Neural cell (in vitro differentiated cells): ENCODE measurements at regions not wholly inside any gene's neighbourhood (a gene's known extent, or its start where the extent isn't known, plus 50 kb on each side); places are given as distances from the start of the nearest gene placed in this dataset.

Source experiments
- H2AFZ ChIP-seq: fragments of 200-600, 300-800 bp; sonication (generic), shearing (Covaris generic); 2 replicates; pipeline ENCODE4 v1.6.0; 2014; ENCODE audit warnings: low read depth, mild to moderate bottlenecking, antibody characterized with exemption, low read length, moderate library complexity
- H3F3A ChIP-seq: fragments of 200-600 bp; shearing (Covaris generic); 2 replicates; pipeline ENCODE4 v1.6.1; 2016; ENCODE audit warnings: mild to moderate bottlenecking, moderate library complexity, mixed read lengths, antibody characterized with exemption, low read length; ENCODE audit not compliant: insufficient read depth, poor library complexity, severe bottlenecking
- H3K27ac ChIP-seq: fragments of 200-600, 300-800 bp; sonication (generic), shearing (Covaris generic); 2 replicates; pipeline ENCODE4 v1.5.1; 2014; ENCODE audit warnings: mild to moderate bottlenecking, low read length, moderate library complexity
- H3K27me3 ChIP-seq: fragments of 300-800, 200-600 bp; sonication (generic), shearing (Covaris generic); 2 replicates; pipeline ENCODE4 v1.6.0; 2014; ENCODE audit warnings: mild to moderate bottlenecking, low read depth, low read length, moderate library complexity; ENCODE audit not compliant: insufficient read depth
- H3K36me3 ChIP-seq: fragments of 300-800, 200-600 bp; sonication (generic), shearing (Covaris generic); 2 replicates; pipeline ENCODE4 v1.5.1; 2014; ENCODE audit warnings: mild to moderate bottlenecking, antibody characterized with exemption, low read length, moderate library complexity; ENCODE audit not compliant: insufficient read depth
- H3K4me2 ChIP-seq: fragments of 300-800, 200-600 bp; sonication (generic), shearing (Covaris generic); 2 replicates; pipeline ENCODE4 v1.6.0; 2014; ENCODE audit warnings: mild to moderate bottlenecking, low read length
- H3K4me3 ChIP-seq: fragments of 300-800, 200-600 bp; sonication (generic), shearing (Covaris generic); 2 replicates; pipeline ENCODE4 v1.5.1; 2014; ENCODE audit warnings: mild to moderate bottlenecking, low read length, moderate library complexity
- H3K79me2 ChIP-seq: fragments of 200-600 bp; shearing (Covaris generic); replicated peaks from 2 replicates; pipeline ENCODE4 v1.6.0; 2014; ENCODE audit warnings: mild to moderate bottlenecking, low read length, moderate library complexity; ENCODE audit not compliant: insufficient read depth
- H3K9ac ChIP-seq: fragments of 300-800, 200-600 bp; sonication (generic), shearing (Covaris generic); 2 replicates; pipeline ENCODE4 v1.6.1; 2016; ENCODE audit warnings: mild to moderate bottlenecking, low read length, mixed read lengths
- H3K9me2 ChIP-seq: fragments of 200-600 bp; shearing (Covaris generic); 2 replicates; pipeline ENCODE4 v1.6.1; 2016; ENCODE audit warnings: mild to moderate bottlenecking, low read length, mixed read lengths; ENCODE audit not compliant: insufficient read depth
- H3K9me3 ChIP-seq: fragments of 200-600, 300-800 bp; sonication (generic), shearing (Covaris generic); 2 replicates; pipeline ENCODE4 v1.6.1; 2016; ENCODE audit warnings: mild to moderate bottlenecking, mixed run types, low read length, moderate library complexity, mixed read lengths
- H4K20me1 ChIP-seq: fragments of 200-600 bp; shearing (Covaris generic); 2 replicates; pipeline ENCODE4 v1.6.1; 2016; ENCODE audit warnings: mild to moderate bottlenecking, mixed run types; ENCODE audit not compliant: insufficient read depth
- EP300 ChIP-seq: fragments of 450-650 bp; conservative IDR thresholded peaks from 2 replicates; pipeline ENCODE4 v1.6.1; 2014; ENCODE audit warnings: antibody characterized with exemption, mild to moderate bottlenecking, moderate library complexity; ENCODE audit not compliant: poor library complexity, severe bottlenecking
- EZH2 ChIP-seq: fragments of 200-600, 300-800 bp; shearing (Covaris generic), sonication (generic); IDR thresholded peaks from 2 replicates; pipeline ENCODE4 v1.6.1; 2014; ENCODE audit warnings: antibody characterized with exemption, low read length, borderline replicate concordance, mild to moderate bottlenecking; ENCODE audit not compliant: insufficient read depth, poor library complexity, severe bottlenecking
- MXI1 ChIP-seq: fragments of 450-650 bp; conservative IDR thresholded peaks from 2 replicates; pipeline ENCODE4 v1.6.1; 2014; ENCODE audit warnings: antibody characterized with exemption, mild to moderate bottlenecking; ENCODE audit not compliant: poor library complexity, severe bottlenecking
- POLR2AphosphoS5 ChIP-seq: IDR thresholded peaks from 2 replicates; pipeline ENCODE4 v1.6.1; 2012
- RAD21 ChIP-seq: fragments of 450-650 bp; conservative IDR thresholded peaks from 2 replicates; pipeline ENCODE4 v1.6.1; 2014; ENCODE audit warnings: antibody characterized with exemption, mild to moderate bottlenecking, moderate library complexity
- SMC3 ChIP-seq: fragments of 450-650 bp; conservative IDR thresholded peaks from 2 replicates; pipeline ENCODE4 v1.6.1; 2014; ENCODE audit warnings: antibody characterized with exemption, mild to moderate bottlenecking, moderate library complexity; ENCODE audit not compliant: poor library complexity
- TAF1 ChIP-seq: IDR thresholded peaks from 2 replicates; pipeline ENCODE4 v1.6.1; 2012; ENCODE audit warnings: low read depth
- TF ChIP-seq, protein P1 (sequence below): fragments of 450-650 bp; IDR thresholded peaks from 2 replicates; pipeline ENCODE4 v1.5.1; 2014; ENCODE audit warnings: antibody characterized with exemption, mild to moderate bottlenecking, moderate library complexity; ENCODE audit not compliant: poor library complexity, severe bottlenecking
- TF ChIP-seq, protein P2 (sequence below): IDR thresholded peaks from 2 replicates; pipeline ENCODE4 v1.6.1; 2012; ENCODE audit warnings: borderline replicate concordance

DNA sequence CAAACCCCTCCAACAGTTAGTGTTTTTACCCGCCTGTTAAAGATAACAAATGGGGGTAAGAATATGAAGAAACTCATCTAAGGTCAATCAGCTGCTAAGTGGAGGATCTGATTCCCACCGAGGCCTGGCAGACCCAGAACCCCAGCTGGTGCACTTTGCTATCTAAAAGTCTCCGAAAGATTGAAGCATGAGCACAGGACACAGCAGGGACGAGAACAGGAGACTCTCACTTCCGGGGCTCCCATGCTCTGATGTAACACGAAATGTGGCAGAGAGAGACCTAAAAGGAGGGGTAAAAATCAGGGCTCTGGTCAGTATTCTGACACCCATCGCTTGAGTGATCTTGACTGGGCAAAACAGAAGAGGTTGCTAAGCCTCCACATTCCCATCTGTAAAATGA lies 119.7 kb downstream of the PDCL3 start:
- Histone ChIP-seq H3K4me2 (no peak overlapping the region), H3K79me2 (no peaks in the 10 kb centered on the region), H3K4me3 (no peak overlapping the region), H3K9me3 (no peaks in the 10 kb centered on the region), H3K27me3 (no peaks in the 10 kb centered on the region), H3F3A (no peaks in the 10 kb centered on the region), H2AFZ (no peak overlapping the region), H3K9me2 (no peaks in the 10 kb centered on the region), H3K9ac (no peak overlapping the region), H4K20me1 (no peaks in the 10 kb centered on the region), H3K36me3 (no peaks in the 10 kb centered on the region), H3K27ac (no peak overlapping the region)
- TF ChIP-seq TAF1 = no peak
- TF ChIP-seq EP300 = no peak
- no peak for TF ChIP-seq POLR2AphosphoS5

DNA sequence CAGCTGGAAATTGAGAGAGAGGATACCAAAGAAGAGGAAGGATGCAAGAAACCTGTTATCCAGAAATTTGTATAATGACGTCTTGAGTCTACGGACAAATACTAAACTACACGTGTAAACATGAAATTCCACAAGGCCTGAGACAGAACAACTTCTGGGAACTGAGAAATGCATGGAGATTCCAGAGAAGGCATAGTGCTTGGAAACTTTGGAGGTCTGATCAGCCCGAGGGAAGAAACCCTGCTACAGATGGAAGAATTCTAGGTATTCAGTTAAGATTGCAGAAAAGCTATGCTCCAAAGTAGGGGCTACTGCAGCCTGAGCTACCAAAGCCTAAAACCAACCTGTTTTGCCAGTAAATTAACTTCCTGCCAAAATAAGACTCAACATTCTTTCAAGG lies 120.4 kb downstream of the PDCL3 start:
- Histone ChIP-seq H3K9ac (no peak overlapping the region), H2AFZ (no peak overlapping the region), H3K4me3 (no peak overlapping the region), H3K9me2 (no peaks in the 10 kb centered on the region), H3K36me3 (no peaks in the 10 kb centered on the region), H3K79me2 (no peaks in the 10 kb centered on the region), H3K9me3 (no peaks in the 10 kb centered on the region), H3K27me3 (no peaks in the 10 kb centered on the region), H3K27ac (no peak overlapping the region), H3K4me2 (no peak overlapping the region), H3F3A (no peaks in the 10 kb centered on the region), H4K20me1 (no peaks in the 10 kb centered on the region)
- TF ChIP-seq MXI1 (no peak), EP300 (no peak), SMC3 (no peak), TAF1 (no peak), POLR2AphosphoS5 (no peak), EZH2 (no peak), RAD21 (no peak)
- TF ChIP-seq, protein P1, sequence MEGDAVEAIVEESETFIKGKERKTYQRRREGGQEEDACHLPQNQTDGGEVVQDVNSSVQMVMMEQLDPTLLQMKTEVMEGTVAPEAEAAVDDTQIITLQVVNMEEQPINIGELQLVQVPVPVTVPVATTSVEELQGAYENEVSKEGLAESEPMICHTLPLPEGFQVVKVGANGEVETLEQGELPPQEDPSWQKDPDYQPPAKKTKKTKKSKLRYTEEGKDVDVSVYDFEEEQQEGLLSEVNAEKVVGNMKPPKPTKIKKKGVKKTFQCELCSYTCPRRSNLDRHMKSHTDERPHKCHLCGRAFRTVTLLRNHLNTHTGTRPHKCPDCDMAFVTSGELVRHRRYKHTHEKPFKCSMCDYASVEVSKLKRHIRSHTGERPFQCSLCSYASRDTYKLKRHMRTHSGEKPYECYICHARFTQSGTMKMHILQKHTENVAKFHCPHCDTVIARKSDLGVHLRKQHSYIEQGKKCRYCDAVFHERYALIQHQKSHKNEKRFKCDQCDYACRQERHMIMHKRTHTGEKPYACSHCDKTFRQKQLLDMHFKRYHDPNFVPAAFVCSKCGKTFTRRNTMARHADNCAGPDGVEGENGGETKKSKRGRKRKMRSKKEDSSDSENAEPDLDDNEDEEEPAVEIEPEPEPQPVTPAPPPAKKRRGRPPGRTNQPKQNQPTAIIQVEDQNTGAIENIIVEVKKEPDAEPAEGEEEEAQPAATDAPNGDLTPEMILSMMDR = no peak
- TF ChIP-seq, protein P2, sequence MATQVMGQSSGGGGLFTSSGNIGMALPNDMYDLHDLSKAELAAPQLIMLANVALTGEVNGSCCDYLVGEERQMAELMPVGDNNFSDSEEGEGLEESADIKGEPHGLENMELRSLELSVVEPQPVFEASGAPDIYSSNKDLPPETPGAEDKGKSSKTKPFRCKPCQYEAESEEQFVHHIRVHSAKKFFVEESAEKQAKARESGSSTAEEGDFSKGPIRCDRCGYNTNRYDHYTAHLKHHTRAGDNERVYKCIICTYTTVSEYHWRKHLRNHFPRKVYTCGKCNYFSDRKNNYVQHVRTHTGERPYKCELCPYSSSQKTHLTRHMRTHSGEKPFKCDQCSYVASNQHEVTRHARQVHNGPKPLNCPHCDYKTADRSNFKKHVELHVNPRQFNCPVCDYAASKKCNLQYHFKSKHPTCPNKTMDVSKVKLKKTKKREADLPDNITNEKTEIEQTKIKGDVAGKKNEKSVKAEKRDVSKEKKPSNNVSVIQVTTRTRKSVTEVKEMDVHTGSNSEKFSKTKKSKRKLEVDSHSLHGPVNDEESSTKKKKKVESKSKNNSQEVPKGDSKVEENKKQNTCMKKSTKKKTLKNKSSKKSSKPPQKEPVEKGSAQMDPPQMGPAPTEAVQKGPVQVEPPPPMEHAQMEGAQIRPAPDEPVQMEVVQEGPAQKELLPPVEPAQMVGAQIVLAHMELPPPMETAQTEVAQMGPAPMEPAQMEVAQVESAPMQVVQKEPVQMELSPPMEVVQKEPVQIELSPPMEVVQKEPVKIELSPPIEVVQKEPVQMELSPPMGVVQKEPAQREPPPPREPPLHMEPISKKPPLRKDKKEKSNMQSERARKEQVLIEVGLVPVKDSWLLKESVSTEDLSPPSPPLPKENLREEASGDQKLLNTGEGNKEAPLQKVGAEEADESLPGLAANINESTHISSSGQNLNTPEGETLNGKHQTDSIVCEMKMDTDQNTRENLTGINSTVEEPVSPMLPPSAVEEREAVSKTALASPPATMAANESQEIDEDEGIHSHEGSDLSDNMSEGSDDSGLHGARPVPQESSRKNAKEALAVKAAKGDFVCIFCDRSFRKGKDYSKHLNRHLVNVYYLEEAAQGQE = no peak

DNA sequence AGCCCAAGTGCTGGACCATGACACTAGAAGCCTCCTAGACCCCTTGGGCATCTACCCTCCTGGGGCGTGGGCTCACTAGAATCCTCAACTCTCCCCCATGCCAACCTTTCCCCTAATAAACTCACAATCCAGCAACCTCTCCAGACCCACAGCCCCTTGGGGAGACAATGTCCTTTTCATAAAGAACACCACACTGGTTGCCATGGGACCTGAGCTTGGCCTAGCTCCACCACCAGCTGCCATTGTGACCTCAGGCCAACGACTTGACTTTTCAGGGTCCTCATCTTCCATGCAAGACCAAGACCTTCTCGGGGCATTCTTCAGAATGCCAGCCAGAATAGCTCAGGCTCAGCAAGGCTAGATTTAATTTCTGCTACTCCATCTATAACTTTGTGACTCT lies 128.1 kb upstream of the NPAS2 start:
- Histone ChIP-seq H2AFZ (no peak overlapping the region), H3K27me3 (no peaks in the 10 kb centered on the region), H3K9me2 (no peaks in the 10 kb centered on the region), H3K36me3 (no peaks in the 10 kb centered on the region), H4K20me1 (no peaks in the 10 kb centered on the region), H3K9me3 (no peaks in the 10 kb centered on the region), H3F3A (no peaks in the 10 kb centered on the region), H3K79me2 (no peaks in the 10 kb centered on the region), H3K4me2 (no peak overlapping the region), H3K9ac (no peak overlapping the region), H3K27ac (no peak overlapping the region), H3K4me3 (no peak overlapping the region)
- TF ChIP-seq SMC3 (no peak), EZH2 (no peak), EP300 (no peak), RAD21 (no peak), MXI1 (no peak), TAF1 (no peak), POLR2AphosphoS5 (no peak)
- TF ChIP-seq, protein P1 = no peak
- TF ChIP-seq, protein P2 = no peak
